ENCODE measurements at regions not wholly inside any gene's neighbourhood (a gene's known extent, or its start where the extent isn't known, plus 50 kb on each side); places are given as distances from the start of the nearest gene placed in this dataset.

- Histone ChIP-seq H3K4me3 (no peak overlapping the region), H3K4me1 (no peaks in the 10 kb centered on the region), H3K27me3 (no peaks in the 10 kb centered on the region), H3K36me3 (no peaks in the 10 kb centered on the region), H3K9me3 (no peaks in the 10 kb centered on the region), H3K27ac (no peak overlapping the region)
- no peak for DNase-seq (ENCODE audit: extremely low spot score in 2 of 2)
- no peak for TF ChIP-seq CTCF (IDR thresholded peaks at IDR 0.05)
- no peak for TF ChIP-seq POLR2AphosphoS5 (IDR thresholded peaks at IDR 0.05; ENCODE audit: insufficient read depth in 1 of 2, low read depth in 1 of 2)
- no peak for TF ChIP-seq POLR2A (IDR thresholded peaks at IDR 0.05)
- intact Hi-C loops (cut with DNase I) = no loop called here
These were observed 279.6 kb downstream of the PCDH20 start for GRCh38 chr13:61136093-61136492.

GRCh38 chr13:61135583-61135982 lies 280.1 kb downstream of the PCDH20 start:
- no peak for TF ChIP-seq POLR2AphosphoS5 (IDR thresholded peaks at IDR 0.05; ENCODE audit: insufficient read depth in 1 of 2, low read depth in 1 of 2)
- TF ChIP-seq POLR2A (IDR thresholded peaks at IDR 0.05) = no peak
- no peak for TF ChIP-seq CTCF (IDR thresholded peaks at IDR 0.05)
- Histone ChIP-seq H3K27me3 (no peaks in the 10 kb centered on the region), H3K4me3 (no peak overlapping the region), H3K4me1 (no peaks in the 10 kb centered on the region), H3K9me3 (no peaks in the 10 kb centered on the region), H3K27ac (no peak overlapping the region), H3K36me3 (no peaks in the 10 kb centered on the region)
- no peak for DNase-seq (ENCODE audit: extremely low spot score in 2 of 2)
- intact Hi-C loops (cut with DNase I) = loop anchor here (2.0 kb wide), 1 partner anchor 45 kb away; no protein-coding TSS in a partner anchor

- no peak for DNase-seq (ENCODE audit: extremely low spot score in 2 of 2)
- H3K36me3 ChIP-seq = no peaks in the 10 kb centered on the region
- TF ChIP-seq CTCF (IDR thresholded peaks at IDR 0.05) (no peak), POLR2A (IDR thresholded peaks at IDR 0.05) (no peak), POLR2AphosphoS5 (IDR thresholded peaks at IDR 0.05; ENCODE audit: insufficient read depth in 1 of 2, low read depth in 1 of 2) (no peak)
- intact Hi-C loops (cut with DNase I) = no loop called here
- no peaks in the 10 kb centered on the region for H3K9me3 ChIP-seq
- no peak overlapping the region for H3K4me3 ChIP-seq
- H3K27me3 ChIP-seq = no peaks in the 10 kb centered on the region
- H3K27ac ChIP-seq = no peak overlapping the region
- no peaks in the 10 kb centered on the region for H3K4me1 ChIP-seq
These were observed 286.6 kb downstream of the PCDH20 start for GRCh38 chr13:61128850-61129645.

- Histone ChIP-seq H3K27me3 (no peaks in the 10 kb centered on the region), H3K4me3 (no peak overlapping the region), H3K9me3 (no peaks in the 10 kb centered on the region), H3K4me1 (no peaks in the 10 kb centered on the region), H3K36me3 (no peaks in the 10 kb centered on the region), H3K27ac (no peak overlapping the region)
- DNase-seq (ENCODE audit: extremely low spot score in 2 of 2) = no peak
- intact Hi-C loops (cut with DNase I) = no loop called here
- TF ChIP-seq CTCF (IDR thresholded peaks at IDR 0.05) (no peak), POLR2A (IDR thresholded peaks at IDR 0.05) (no peak), POLR2AphosphoS5 (IDR thresholded peaks at IDR 0.05; ENCODE audit: insufficient read depth in 1 of 2, low read depth in 1 of 2) (no peak)
These were observed 291.9 kb downstream of the PCDH20 start for GRCh38 chr13:61123538-61124289.

Data from vagina (tissue), 2 donors.